GM23338 (cell line): ENCODE measurements at regions not wholly inside any gene's neighbourhood (a gene's known extent, or its start where the extent isn't known, plus 50 kb on each side); places are given as distances from the start of the nearest gene placed in this dataset.

Source experiments
- ATAC-seq: fragments of 200-7000 bp; cut with Tn5 transposase; 3 replicates; pipeline ENCODE4 v1.9.1; 2020
- DNase-seq: peaks from one replicate; pipeline ENCODE4 v3.0.0-alpha.2; 2015; ENCODE audit warnings: low spot score
- H2AFZ ChIP-seq: fragments of 200-600 bp; sonication (generic); 2 replicates; pipeline ENCODE4 v1.8.0; 2016; ENCODE audit warnings: antibody characterized with exemption, mild to moderate bottlenecking, moderate library complexity
- H3F3A ChIP-seq: fragments of 200-600 bp; sonication (generic); replicated peaks from 2 replicates; pipeline ENCODE4 v1.8.0; 2017; ENCODE audit warnings: antibody characterized with exemption, mixed run types, low read depth
- H3K27ac ChIP-seq: fragments of 200-600 bp; sonication (generic); 2 replicates; pipeline ENCODE4 v1.6.1; 2016; ENCODE audit warnings: low read depth
- H3K27me3 ChIP-seq: fragments of 200-600 bp; sonication (generic); 2 replicates; pipeline ENCODE4 v1.8.0; 2016; ENCODE audit warnings: mild to moderate bottlenecking, mixed run types, moderate library complexity; ENCODE audit not compliant: insufficient read depth
- H3K36me3 ChIP-seq: fragments of 200-600 bp; sonication (generic); 2 replicates; pipeline ENCODE4 v1.8.0; 2016; ENCODE audit warnings: mild to moderate bottlenecking; ENCODE audit not compliant: insufficient read depth
- H3K4me1 ChIP-seq: fragments of 200-600 bp; sonication (generic); 2 replicates; pipeline ENCODE4 v1.8.0; 2016; ENCODE audit warnings: mild to moderate bottlenecking, moderate library complexity; ENCODE audit not compliant: insufficient read depth
- H3K4me2 ChIP-seq: fragments of 200-600 bp; sonication (generic); 2 replicates; pipeline ENCODE4 v1.7.1; 2017; ENCODE audit warnings: mixed run types
- H3K4me3 ChIP-seq: fragments of 200-600 bp; sonication (generic); 2 replicates; pipeline ENCODE4 v1.6.1; 2016; ENCODE audit warnings: mixed run types
- H3K79me2 ChIP-seq: fragments of 200-600 bp; sonication (generic); replicated peaks from 2 replicates; pipeline ENCODE4 v1.8.0; 2017; ENCODE audit warnings: mild to moderate bottlenecking; ENCODE audit not compliant: insufficient read depth
- H3K9me2 ChIP-seq: fragments of 200-600 bp; sonication (generic); 2 replicates; pipeline ENCODE4 v1.8.0; 2017; ENCODE audit not compliant: insufficient read depth
- H4K20me1 ChIP-seq: fragments of 200-600 bp; sonication (generic); replicated peaks from 2 replicates; pipeline ENCODE4 v1.8.0; 2017; ENCODE audit warnings: mild to moderate bottlenecking; ENCODE audit not compliant: insufficient read depth
- H3K27ac Mint-ChIP-seq: 2 replicates; pipeline ENCODE4 v1.8.0; 2020; ENCODE audit warnings: inconsistent platforms, mild to moderate bottlenecking, moderate library complexity, mixed read lengths
- H3K27me3 Mint-ChIP-seq: 3 replicates; pipeline ENCODE4 v1.8.0; 2022; ENCODE audit warnings: low read depth, mild to moderate bottlenecking, moderate library complexity, mixed read lengths, inconsistent platforms; ENCODE audit not compliant: insufficient read depth, poor library complexity
- H3K36me3 Mint-ChIP-seq: 3 replicates; pipeline ENCODE4 v1.8.0; 2021; ENCODE audit warnings: low read depth, mild to moderate bottlenecking, inconsistent platforms, moderate library complexity, mixed read lengths
- H3K4me1 Mint-ChIP-seq: 3 replicates; pipeline ENCODE4 v1.8.0; 2020; ENCODE audit warnings: mild to moderate bottlenecking, inconsistent platforms, mixed read lengths
- H3K4me3 Mint-ChIP-seq: 3 replicates; pipeline ENCODE4 v1.8.0; 2021; ENCODE audit warnings: moderate library complexity, mild to moderate bottlenecking, inconsistent platforms, mixed read lengths
- H3K9me3 Mint-ChIP-seq: 3 replicates; pipeline ENCODE4 v1.8.0; 2020; ENCODE audit warnings: moderate library complexity, mild to moderate bottlenecking, inconsistent platforms, mixed read lengths
- CTCF ChIP-seq, 2 experiments: fragments of 200-600 bp in 1 of 2; sonication (generic) in 1 of 2; conservative IDR thresholded peaks; 2 replicates each; pipeline versions ENCODE4 v1.5.1 to v1.6.1; 2016 to 2017; ENCODE audit warnings: antibody characterized with exemption in 2 of 2, low read depth in 2 of 2, mild to moderate bottlenecking in 2 of 2, moderate library complexity in 1 of 2
- ETS1 ChIP-seq: IDR thresholded peaks from 2 replicates; pipeline ENCODE4 v1.6.1; 2016; ENCODE audit warnings: antibody characterized with exemption
- EZH2phosphoT487 ChIP-seq: fragments of 200-600 bp; sonication (generic); IDR thresholded peaks from one replicate; pipeline ENCODE4 v1.8.1; 2018; ENCODE audit warnings: antibody characterized with exemption; ENCODE audit not compliant: unreplicated experiment
- JUNB ChIP-seq: IDR thresholded peaks from one replicate; pipeline ENCODE4 v1.6.1; 2016; ENCODE audit warnings: antibody characterized with exemption; ENCODE audit not compliant: unreplicated experiment
- STAT1 ChIP-seq: IDR thresholded peaks from one replicate; pipeline ENCODE4 v1.6.1; 2016; ENCODE audit warnings: antibody characterized with exemption; ENCODE audit not compliant: unreplicated experiment
- ZNF114 ChIP-seq: fragments of 250-450 bp; sonication (Bioruptor Pico); IDR thresholded peaks from 2 replicates; pipeline ENCODE4 v1.5.0; 2020; ENCODE audit warnings: mild to moderate bottlenecking, moderate library complexity

- TF ChIP-seq CTCF (conservative IDR thresholded peaks at IDR 0.05; ENCODE audit: low read depth in 2 of 2) = no peak
- no peak for TF ChIP-seq ZNF114 (CRISPR knock-in tag)
- TF ChIP-seq EZH2phosphoT487 = no peak
Observed at GRCh38 chr9:78562021-78562420, 265.1 kb downstream of the PSAT1 start (continued).

- no peak for ATAC-seq
- H3K4me1 Mint-ChIP-seq = no peaks in the 10 kb centered on the region
- peaks cover 10% of the 10 kb centered on the region for H3K9me2 ChIP-seq
- no peak overlapping the region for H3K27ac Mint-ChIP-seq
- H4K20me1 ChIP-seq = no peaks in the 10 kb centered on the region; the same call in 1 of the 2 replicates
- no peak overlapping the region for H2AFZ ChIP-seq
- H3K27ac ChIP-seq = no peak overlapping the region
- H3K4me2 ChIP-seq = no peak overlapping the region
- no peaks in the 10 kb centered on the region for H3K27me3 Mint-ChIP-seq
- no peaks in the 10 kb centered on the region for H3K79me2 ChIP-seq
- H3K36me3 Mint-ChIP-seq = no peaks in the 10 kb centered on the region
- H3K4me3 ChIP-seq = no peak overlapping the region
- no peaks in the 10 kb centered on the region for H3K4me1 ChIP-seq
- TF ChIP-seq ETS1 = no peak
- peak in 1 of 2 experiments; percentile 52; a peak in 2 of 4 replicates for TF ChIP-seq CTCF (conservative IDR thresholded peaks at IDR 0.05; ENCODE audit: low read depth in 2 of 2)
- TF ChIP-seq JUNB = no peak
- TF ChIP-seq STAT1 = no peak
- no peaks in the 10 kb centered on the region for H3K27me3 ChIP-seq
- H3F3A ChIP-seq = no peaks in the 10 kb centered on the region
- H3K36me3 ChIP-seq = no peaks in the 10 kb centered on the region
- H3K4me3 Mint-ChIP-seq = no peak overlapping the region
- no peaks in the 10 kb centered on the region for H3K9me3 Mint-ChIP-seq
- DNase-seq = no peak
Observed at GRCh38 chr9:78563269-78563668, 266.3 kb downstream of the PSAT1 start.

DNA sequence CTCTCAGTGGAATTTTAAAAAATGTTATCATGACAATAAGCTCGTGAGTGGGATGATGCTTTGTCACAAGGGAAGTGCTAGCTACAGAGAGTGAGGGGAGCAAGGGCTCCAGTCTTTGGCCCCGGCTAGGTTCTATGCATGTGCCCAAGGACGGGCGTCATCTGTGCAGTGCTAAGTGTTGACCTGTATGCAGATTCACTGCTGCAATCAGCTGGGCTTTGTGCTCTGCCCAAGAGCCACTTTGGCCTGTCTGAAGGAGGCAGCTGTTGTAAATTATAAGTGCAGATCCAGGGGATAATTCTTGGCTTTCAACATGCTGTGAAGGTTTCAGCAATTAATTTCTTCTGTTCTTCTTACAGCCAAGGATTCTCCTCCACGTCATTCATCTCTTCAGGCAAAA is 268.6 kb downstream of the PSAT1 start:
- no peaks in the 10 kb centered on the region for H3K4me1 ChIP-seq
- H3K4me1 Mint-ChIP-seq = peaks cover 4% of the 10 kb centered on the region
- no peaks in the 10 kb centered on the region for H3K36me3 Mint-ChIP-seq
- no peaks in the 10 kb centered on the region for H3K79me2 ChIP-seq
- no peak overlapping the region for H2AFZ ChIP-seq
- no peak for DNase-seq
- no peaks in the 10 kb centered on the region for H3K27me3 ChIP-seq
- peaks cover 10% of the 10 kb centered on the region for H3K9me2 ChIP-seq
- no peak overlapping the region for H3K4me3 ChIP-seq
- no peak overlapping the region for H3K27ac Mint-ChIP-seq
- H3K27ac ChIP-seq = no peak overlapping the region
- ATAC-seq = no peak
- no peaks in the 10 kb centered on the region for H3K9me3 Mint-ChIP-seq
- H3K36me3 ChIP-seq = no peaks in the 10 kb centered on the region
- no peaks in the 10 kb centered on the region; the same call in 1 of the 2 replicates for H4K20me1 ChIP-seq
- H3K4me3 Mint-ChIP-seq = no peak overlapping the region
- no peaks in the 10 kb centered on the region for H3K27me3 Mint-ChIP-seq
- no peaks in the 10 kb centered on the region for H3F3A ChIP-seq
- no peak overlapping the region for H3K4me2 ChIP-seq
- TF ChIP-seq EZH2phosphoT487 (no peak), CTCF (conservative IDR thresholded peaks at IDR 0.05; ENCODE audit: low read depth in 2 of 2) (no peak)
